H1 (cell line): ENCODE measurements at regions not wholly inside any gene's neighbourhood (a gene's known extent, or its start where the extent isn't known, plus 50 kb on each side); places are given as distances from the start of the nearest gene placed in this dataset.

ENCODE experiments used
- ATF2 ChIP-seq: IDR thresholded peaks from 2 replicates; pipeline ENCODE4 v1.6.1; 2012; ENCODE audit warnings: low read length, inconsistent platforms
- BCL11A ChIP-seq, 2 experiments: IDR thresholded peaks; one replicate each; pipeline ENCODE4 v1.6.1; 2011; ENCODE audit warnings: low read depth in 2 of 2, low read length in 2 of 2, mild to moderate bottlenecking in 2 of 2
- JUND ChIP-seq: IDR thresholded peaks from 2 replicates; pipeline ENCODE4 v1.6.1; 2011; ENCODE audit warnings: mild to moderate bottlenecking, improper control_type of control experiment, low read length

GRCh38 chr2:239647052-239647819, 246.4 kb upstream of the HDAC4 start (continued):
- no peak for TF ChIP-seq BCL11A (IDR thresholded peaks at IDR 0.05; ENCODE audit: low read depth in 2 of 2, low read length in 2 of 2)
- TF ChIP-seq ATF2 = no peak
- no peak for TF ChIP-seq JUND
